ENCODE measurements at regions not wholly inside any gene's neighbourhood (a gene's known extent, or its start where the extent isn't known, plus 50 kb on each side); places are given as distances from the start of the nearest gene placed in this dataset.

DNA sequence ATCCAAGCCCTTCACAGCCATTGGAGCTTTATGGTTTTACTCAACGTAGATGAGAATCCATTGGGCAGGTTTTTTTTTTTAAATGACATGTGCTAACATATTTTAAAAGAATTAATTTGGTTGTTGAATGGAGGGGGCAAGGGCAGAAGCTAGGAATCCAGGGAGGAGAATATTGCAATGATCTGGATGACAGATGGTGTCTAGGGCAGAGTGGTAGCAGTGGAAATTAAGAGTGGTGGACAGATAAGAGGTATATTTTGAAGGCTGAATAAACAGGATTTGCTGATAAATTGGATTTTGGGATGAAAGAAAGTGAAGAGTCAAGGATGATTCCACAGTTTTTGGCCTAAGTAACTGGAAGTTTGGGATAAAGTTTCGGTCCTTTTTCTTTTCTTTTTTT, 54.8 kb upstream of the DHX40 start:
- Histone ChIP-seq H3K27ac (no peak overlapping the region), H3K36me3 (ENCODE audit: control insufficient read depth, insufficient read depth, low read length) (no peaks in the 10 kb centered on the region), H3K9me3 (ENCODE audit: control insufficient read depth, low read length) (no peaks in the 10 kb centered on the region), H3K27me3 (ENCODE audit: control insufficient read depth, insufficient read depth, low read length) (no peaks in the 10 kb centered on the region), H3K4me2 (ENCODE audit: low read length) (no peak overlapping the region), H3K9ac (no peak overlapping the region), H2AFZ (no peak overlapping the region), H3K4me3 (ENCODE audit: low read depth, low read length) (no peak overlapping the region), H3K79me2 (no peaks in the 10 kb centered on the region), H3K4me1 (no peaks in the 10 kb centered on the region)
- TF ChIP-seq, protein P1, sequence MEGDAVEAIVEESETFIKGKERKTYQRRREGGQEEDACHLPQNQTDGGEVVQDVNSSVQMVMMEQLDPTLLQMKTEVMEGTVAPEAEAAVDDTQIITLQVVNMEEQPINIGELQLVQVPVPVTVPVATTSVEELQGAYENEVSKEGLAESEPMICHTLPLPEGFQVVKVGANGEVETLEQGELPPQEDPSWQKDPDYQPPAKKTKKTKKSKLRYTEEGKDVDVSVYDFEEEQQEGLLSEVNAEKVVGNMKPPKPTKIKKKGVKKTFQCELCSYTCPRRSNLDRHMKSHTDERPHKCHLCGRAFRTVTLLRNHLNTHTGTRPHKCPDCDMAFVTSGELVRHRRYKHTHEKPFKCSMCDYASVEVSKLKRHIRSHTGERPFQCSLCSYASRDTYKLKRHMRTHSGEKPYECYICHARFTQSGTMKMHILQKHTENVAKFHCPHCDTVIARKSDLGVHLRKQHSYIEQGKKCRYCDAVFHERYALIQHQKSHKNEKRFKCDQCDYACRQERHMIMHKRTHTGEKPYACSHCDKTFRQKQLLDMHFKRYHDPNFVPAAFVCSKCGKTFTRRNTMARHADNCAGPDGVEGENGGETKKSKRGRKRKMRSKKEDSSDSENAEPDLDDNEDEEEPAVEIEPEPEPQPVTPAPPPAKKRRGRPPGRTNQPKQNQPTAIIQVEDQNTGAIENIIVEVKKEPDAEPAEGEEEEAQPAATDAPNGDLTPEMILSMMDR (IDR thresholded peaks at IDR 0.05): no peak

DNA sequence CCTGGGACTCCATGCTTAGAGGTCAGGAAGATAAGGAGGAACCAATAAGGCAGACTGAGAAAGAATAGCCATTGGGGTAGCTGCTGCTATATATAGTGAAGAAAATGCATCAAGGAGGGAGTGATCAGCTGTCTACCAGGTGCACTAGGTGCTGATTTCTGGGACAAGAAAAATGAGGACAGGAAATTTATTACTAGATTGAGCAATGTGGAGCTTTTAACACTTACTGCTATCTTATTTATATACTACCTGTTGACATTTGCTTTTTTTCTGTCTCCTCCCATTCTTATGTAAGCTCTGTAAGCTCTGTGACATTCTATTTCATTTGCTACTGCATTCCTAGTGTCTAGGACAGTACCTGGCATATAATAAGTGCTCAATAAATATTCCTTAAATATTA, 53.7 kb upstream of the DHX40 start:
- Histone ChIP-seq H3K9ac (no peak overlapping the region), H3K27me3 (ENCODE audit: control insufficient read depth, insufficient read depth, low read length) (no peaks in the 10 kb centered on the region), H3K4me2 (ENCODE audit: low read length) (no peak overlapping the region), H2AFZ (no peak overlapping the region), H3K36me3 (ENCODE audit: control insufficient read depth, insufficient read depth, low read length) (no peaks in the 10 kb centered on the region), H3K9me3 (ENCODE audit: control insufficient read depth, low read length) (no peaks in the 10 kb centered on the region), H3K79me2 (no peaks in the 10 kb centered on the region), H3K4me3 (ENCODE audit: low read depth, low read length) (no peak overlapping the region), H3K4me1 (no peaks in the 10 kb centered on the region), H3K27ac (no peak overlapping the region)
- TF ChIP-seq, protein P1 (IDR thresholded peaks at IDR 0.05): no peak

DNA sequence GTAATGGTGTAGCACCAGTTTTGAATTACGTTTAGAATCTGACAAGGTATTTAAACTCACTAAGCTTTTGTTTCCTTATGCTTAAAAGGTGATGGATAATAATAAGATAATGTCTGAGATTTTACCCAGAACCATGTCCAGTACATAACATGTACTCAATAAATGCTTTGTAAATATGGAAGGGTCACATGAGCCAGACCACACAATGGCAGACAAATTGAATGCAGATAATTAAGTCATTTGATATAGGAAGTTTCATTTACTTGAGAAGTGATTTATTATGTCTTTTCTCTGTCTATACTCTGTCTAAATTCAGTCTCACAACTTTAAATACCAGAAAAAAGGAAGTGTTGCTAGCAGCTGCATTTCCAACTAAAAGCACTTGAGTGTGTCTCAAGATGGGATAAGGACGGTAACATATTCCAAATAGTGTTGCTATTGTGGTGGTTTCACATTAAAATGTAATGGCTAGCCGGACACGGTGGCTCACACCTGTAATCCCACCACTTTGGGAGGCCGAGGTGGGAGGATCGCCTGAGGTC, 52.5 kb upstream of the DHX40 start:
- H3K9ac ChIP-seq: no peak overlapping the region
- H3K27me3 ChIP-seq (ENCODE audit: control insufficient read depth, insufficient read depth, low read length): no peaks in the 10 kb centered on the region
- H3K4me1 ChIP-seq: no peaks in the 10 kb centered on the region
- H3K4me3 ChIP-seq (ENCODE audit: low read depth, low read length): no peak overlapping the region
- no peaks in the 10 kb centered on the region for H3K36me3 ChIP-seq (ENCODE audit: control insufficient read depth, insufficient read depth, low read length)
- TF ChIP-seq, protein P1 (IDR thresholded peaks at IDR 0.05): no peak
- no peak overlapping the region for H3K4me2 ChIP-seq (ENCODE audit: low read length)
- H3K9me3 ChIP-seq (ENCODE audit: control insufficient read depth, low read length): no peaks in the 10 kb centered on the region
- no peak overlapping the region for H3K27ac ChIP-seq
- H2AFZ ChIP-seq: no peak overlapping the region
- H3K79me2 ChIP-seq: no peaks in the 10 kb centered on the region

DNA sequence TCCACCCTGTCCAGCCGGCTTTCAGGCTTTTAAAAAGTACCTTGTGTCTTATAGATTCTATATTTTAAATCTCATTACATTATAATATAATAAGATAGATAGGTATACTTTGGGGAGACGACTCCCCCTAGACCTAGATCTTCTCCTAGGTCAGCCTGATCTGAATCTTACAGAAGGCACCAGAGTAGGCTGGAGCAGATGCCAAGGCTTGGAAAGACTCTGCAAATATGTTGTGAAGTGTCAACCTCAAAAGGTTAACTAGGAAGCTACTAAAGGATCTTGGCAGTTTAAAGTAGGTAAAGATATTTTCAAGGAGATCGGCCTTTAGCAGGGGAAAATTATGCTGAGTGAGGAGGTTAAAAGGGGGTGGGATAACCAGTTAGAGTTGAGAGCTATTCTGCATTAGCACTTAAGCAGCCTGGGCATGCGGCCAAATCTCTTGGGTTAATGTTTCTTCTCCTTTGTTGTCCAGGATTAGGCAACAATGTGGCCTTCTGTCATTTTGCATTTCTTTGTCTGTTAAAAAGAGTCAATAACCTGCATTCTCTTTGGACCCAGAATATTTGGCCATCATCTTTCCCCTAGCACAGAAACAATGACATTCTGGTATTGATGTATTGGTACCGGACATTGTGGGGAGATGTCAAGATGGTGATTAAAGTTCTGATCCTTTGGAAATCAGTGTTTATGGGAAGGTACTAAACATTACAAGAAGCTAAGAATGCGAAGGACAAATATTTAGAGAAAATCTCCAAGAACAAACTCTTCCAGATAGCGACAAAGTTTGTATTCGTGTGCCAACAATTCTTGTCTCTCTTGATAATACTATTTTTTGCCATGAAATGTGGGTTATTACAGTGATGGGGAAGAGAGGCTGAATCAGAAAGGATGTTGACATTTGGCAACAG, 51.2 kb upstream of the DHX40 start:
- Histone ChIP-seq H2AFZ (no peak overlapping the region), H3K27ac (no peak overlapping the region), H3K27me3 (ENCODE audit: control insufficient read depth, insufficient read depth, low read length) (no peaks in the 10 kb centered on the region), H3K9me3 (ENCODE audit: control insufficient read depth, low read length) (no peaks in the 10 kb centered on the region), H3K9ac (no peak overlapping the region), H3K4me1 (no peaks in the 10 kb centered on the region), H3K79me2 (no peaks in the 10 kb centered on the region), H3K4me2 (ENCODE audit: low read length) (no peak overlapping the region), H3K4me3 (ENCODE audit: low read depth, low read length) (no peak overlapping the region), H3K36me3 (ENCODE audit: control insufficient read depth, insufficient read depth, low read length) (no peaks in the 10 kb centered on the region)
- TF ChIP-seq, protein P1 (IDR thresholded peaks at IDR 0.05): no peak

Data from parathyroid adenoma (tissue), 2 donors.